Astrocyte (in vitro differentiated cells and primary cell): ENCODE measurements at regions not wholly inside any gene's neighbourhood (a gene's known extent, or its start where the extent isn't known, plus 50 kb on each side); places are given as distances from the start of the nearest gene placed in this dataset.

Experiments
- DNase-seq: peaks from one replicate; pipeline ENCODE4 v3.0.0-alpha.2; 2010; ENCODE audit warnings: low read depth
- FAIRE-seq: peaks from 2 replicates; lab custom pipeline; 2011; peaks lifted over from hg19 to GRCh38; lab: Jason Lieb, UNC
- H2AFZ ChIP-seq: 2 replicates; pipeline ENCODE4 v1.6.0; 2012; ENCODE audit warnings: low read depth, low read length, inconsistent platforms
- H3K27ac ChIP-seq: 2 replicates; pipeline ENCODE4 v1.5.1; 2011; ENCODE audit warnings: low read depth, low read length, inconsistent platforms
- H3K27me3 ChIP-seq: 2 replicates; pipeline ENCODE4 v1.6.0; 2011; ENCODE audit warnings: low read length, inconsistent platforms; ENCODE audit not compliant: insufficient read depth
- H3K36me3 ChIP-seq: 2 replicates; pipeline ENCODE4 v1.5.1; 2011; ENCODE audit warnings: low read length, inconsistent platforms; ENCODE audit not compliant: insufficient read depth
- H3K4me1 ChIP-seq: 2 replicates; pipeline ENCODE4 v1.5.1; 2011; ENCODE audit warnings: low read length, inconsistent platforms; ENCODE audit not compliant: insufficient read depth
- H3K4me2 ChIP-seq: 2 replicates; pipeline ENCODE4 v1.6.0; 2012; ENCODE audit warnings: low read length, inconsistent platforms
- H3K4me3 ChIP-seq: 2 replicates; pipeline ENCODE4 v1.5.1; 2011; ENCODE audit warnings: low read depth, mild to moderate bottlenecking, low read length, inconsistent platforms; ENCODE audit not compliant: insufficient read depth
- H3K79me2 ChIP-seq: 2 replicates; pipeline ENCODE4 v1.6.0; 2012; ENCODE audit warnings: mild to moderate bottlenecking, low read length, inconsistent platforms; ENCODE audit not compliant: insufficient read depth
- H3K9ac ChIP-seq: 2 replicates; pipeline ENCODE4 v1.6.0; 2012; ENCODE audit warnings: mild to moderate bottlenecking, low read length, inconsistent platforms
- H3K9me3 ChIP-seq: 2 replicates; pipeline ENCODE4 v1.5.1; 2012; ENCODE audit warnings: low read depth, mild to moderate bottlenecking, low read length, inconsistent platforms; ENCODE audit not compliant: insufficient read depth
- H4K20me1 ChIP-seq: 2 replicates; pipeline ENCODE4 v1.6.0; 2012; ENCODE audit warnings: low read length, inconsistent platforms; ENCODE audit not compliant: insufficient read depth
- H3K27ac Mint-ChIP-seq: one replicate; pipeline ENCODE4 v1.8.0; 2021; ENCODE audit warnings: mild to moderate bottlenecking, mixed read lengths; ENCODE audit not compliant: unreplicated experiment
- H3K27me3 Mint-ChIP-seq: one replicate; pipeline ENCODE4 v1.8.0; 2021; ENCODE audit warnings: low read depth, mixed read lengths; ENCODE audit not compliant: unreplicated experiment
- H3K36me3 Mint-ChIP-seq: one replicate; pipeline ENCODE4 v1.8.0; 2021; ENCODE audit warnings: low read depth, mixed read lengths; ENCODE audit not compliant: unreplicated experiment
- H3K4me1 Mint-ChIP-seq: one replicate; pipeline ENCODE4 v1.8.0; 2021; ENCODE audit warnings: low read depth, mixed read lengths; ENCODE audit not compliant: unreplicated experiment
- H3K4me3 Mint-ChIP-seq: one replicate; pipeline ENCODE4 v1.8.0; 2021; ENCODE audit warnings: mild to moderate bottlenecking, moderate library complexity, mixed read lengths; ENCODE audit not compliant: unreplicated experiment
- H3K9me3 Mint-ChIP-seq: one replicate; pipeline ENCODE4 v1.8.0; 2021; ENCODE audit warnings: mild to moderate bottlenecking, mixed read lengths; ENCODE audit not compliant: unreplicated experiment
- CTCF ChIP-seq: IDR thresholded peaks from 2 replicates; pipeline ENCODE4 v1.5.1; 2011; ENCODE audit warnings: low read depth, mild to moderate bottlenecking, inconsistent platforms, low read length, moderate library complexity; ENCODE audit not compliant: insufficient read depth
- EZH2 ChIP-seq: IDR thresholded peaks from 2 replicates; pipeline ENCODE4 v1.6.1; 2012; ENCODE audit warnings: mild to moderate bottlenecking, low read length, inconsistent platforms; ENCODE audit not compliant: insufficient read depth

DNA sequence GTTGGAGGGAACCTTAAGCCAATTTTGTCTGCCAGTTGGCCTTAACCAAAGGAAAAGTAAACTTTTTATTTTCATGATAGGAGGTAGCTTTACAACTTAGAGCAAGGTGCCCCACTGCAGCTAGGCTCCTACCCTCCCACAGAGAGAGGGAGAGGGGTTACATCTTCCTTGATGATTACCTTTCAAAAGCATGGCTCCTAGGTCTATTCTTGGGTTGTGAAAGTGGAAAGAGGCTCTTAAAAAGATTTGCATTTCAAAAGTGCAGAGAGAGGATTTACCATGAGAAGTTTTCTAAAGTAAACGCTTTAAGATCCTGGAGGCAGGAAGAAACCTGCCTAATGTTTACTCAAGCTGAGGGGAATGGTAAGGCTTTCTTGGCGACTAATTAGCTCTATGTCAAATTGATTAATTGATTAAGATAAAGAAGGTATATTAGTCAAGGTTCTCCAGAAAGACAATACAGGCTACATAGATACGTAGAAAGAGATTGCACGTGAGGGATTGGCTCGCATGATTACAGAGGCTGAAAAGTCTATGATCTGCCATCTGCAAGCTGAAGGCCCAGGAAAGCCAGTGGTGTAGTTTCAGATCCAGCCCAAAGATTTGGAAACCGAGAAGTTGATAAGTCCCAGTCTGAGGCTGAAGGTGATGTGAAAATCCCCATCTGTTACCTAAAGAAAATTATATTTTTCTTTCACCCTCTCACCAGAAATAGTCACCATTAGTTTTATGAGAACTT, 333.8 kb upstream of the CTNND2 start:
- H3K27ac ChIP-seq = no peak overlapping the region
- no peak overlapping the region for H2AFZ ChIP-seq
- H3K4me1 ChIP-seq = peaks cover 4% of the 10 kb centered on the region
- Mint-ChIP-seq H3K36me3 (no peaks in the 10 kb centered on the region), H3K4me3 (no peak overlapping the region), H3K27ac (no peak overlapping the region), H3K9me3 (no peaks in the 10 kb centered on the region), H3K4me1 (peaks cover 2% of the 10 kb centered on the region), H3K27me3 (no peaks in the 10 kb centered on the region)
- H3K36me3 ChIP-seq = no peaks in the 10 kb centered on the region
- no peaks in the 10 kb centered on the region for H3K9me3 ChIP-seq
- no peaks in the 10 kb centered on the region for H3K79me2 ChIP-seq
- TF ChIP-seq CTCF (no peak), EZH2 (no peak)
- no peak for DNase-seq
- FAIRE-seq = no peak
- no peaks in the 10 kb centered on the region for H3K27me3 ChIP-seq
- H4K20me1 ChIP-seq = no peaks in the 10 kb centered on the region
- H3K4me2 ChIP-seq = no peak overlapping the region
- H3K4me3 ChIP-seq = no peak overlapping the region
- no peak overlapping the region for H3K9ac ChIP-seq

GRCh38 chr5:12230659-12231058, 326.4 kb upstream of the CTNND2 start:
- H3K9me3 ChIP-seq = no peaks in the 10 kb centered on the region
- H3K4me2 ChIP-seq = no peak overlapping the region
- H3K27me3 ChIP-seq = no peaks in the 10 kb centered on the region
- DNase-seq (no peak), FAIRE-seq (no peak)
- H3K79me2 ChIP-seq = no peaks in the 10 kb centered on the region
- H3K36me3 ChIP-seq = no peaks in the 10 kb centered on the region
- H3K9me3 Mint-ChIP-seq = no peaks in the 10 kb centered on the region
- no peak overlapping the region for H3K27ac ChIP-seq
- H3K27me3 Mint-ChIP-seq = no peaks in the 10 kb centered on the region
- H3K9ac ChIP-seq = no peak overlapping the region
- H4K20me1 ChIP-seq = no peaks in the 10 kb centered on the region
- no peaks in the 10 kb centered on the region for H3K4me1 ChIP-seq
- TF ChIP-seq EZH2 (no peak), CTCF (no peak)
- no peak overlapping the region for H2AFZ ChIP-seq
- H3K36me3 Mint-ChIP-seq = no peaks in the 10 kb centered on the region
- no peak overlapping the region for H3K4me3 ChIP-seq
- H3K4me3 Mint-ChIP-seq = no peak overlapping the region
- no peaks in the 10 kb centered on the region for H3K4me1 Mint-ChIP-seq
- no peak overlapping the region for H3K27ac Mint-ChIP-seq

- Histone ChIP-seq H3K9me3 (no peaks in the 10 kb centered on the region), H2AFZ (no peak overlapping the region), H3K27me3 (no peaks in the 10 kb centered on the region), H3K4me2 (no peak overlapping the region), H3K4me3 (no peak overlapping the region), H4K20me1 (no peaks in the 10 kb centered on the region), H3K79me2 (no peaks in the 10 kb centered on the region), H3K9ac (no peak overlapping the region), H3K27ac (no peak overlapping the region), H3K4me1 (no peaks in the 10 kb centered on the region), H3K36me3 (no peaks in the 10 kb centered on the region)
- Mint-ChIP-seq H3K4me1 (peaks cover 1% of the 10 kb centered on the region), H3K4me3 (no peak overlapping the region), H3K9me3 (peaks cover 4% of the 10 kb centered on the region), H3K27me3 (no peaks in the 10 kb centered on the region), H3K27ac (no peak overlapping the region), H3K36me3 (no peaks in the 10 kb centered on the region)
- FAIRE-seq (no peak), DNase-seq (no peak)
- TF ChIP-seq EZH2 (no peak), CTCF (no peak)
Measured at GRCh38 chr5:12217039-12217438, 312.8 kb upstream of the CTNND2 start.
